Osteocyte (in vitro differentiated cells): ENCODE measurements at regions not wholly inside any gene's neighbourhood (a gene's known extent, or its start where the extent isn't known, plus 50 kb on each side); places are given as distances from the start of the nearest gene placed in this dataset.
A peak's percentile ranks its signal among the peaks of the same experiment; 100 is the strongest.

Source experiments
- DNase-seq: peaks from one replicate; pipeline ENCODE4 v3.0.0; 2021; ENCODE audit warnings: mixed read lengths; ENCODE audit not compliant: unreplicated experiment; ENCODE audit errors: extremely low spot score
- H3K27ac Mint-ChIP-seq: one replicate; pipeline ENCODE4 v1.8.0; 2021; ENCODE audit warnings: mild to moderate bottlenecking, mixed read lengths; ENCODE audit not compliant: unreplicated experiment
- H3K27me3 Mint-ChIP-seq: one replicate; pipeline ENCODE4 v1.8.0; 2021; ENCODE audit warnings: mixed read lengths; ENCODE audit not compliant: unreplicated experiment
- H3K36me3 Mint-ChIP-seq: one replicate; pipeline ENCODE4 v1.8.0; 2021; ENCODE audit warnings: mixed read lengths; ENCODE audit not compliant: unreplicated experiment
- H3K4me1 Mint-ChIP-seq: one replicate; pipeline ENCODE4 v1.8.0; 2021; ENCODE audit warnings: mixed read lengths; ENCODE audit not compliant: unreplicated experiment
- H3K4me3 Mint-ChIP-seq: one replicate; pipeline ENCODE4 v1.8.0; 2021; ENCODE audit warnings: mild to moderate bottlenecking, moderate library complexity, mixed read lengths; ENCODE audit not compliant: unreplicated experiment
- H3K9me3 Mint-ChIP-seq: one replicate; pipeline ENCODE4 v1.8.0; 2021; ENCODE audit warnings: mixed read lengths; ENCODE audit not compliant: unreplicated experiment
- CTCF ChIP-seq: fragments of 200-600 bp; sonication (generic); IDR thresholded peaks from 2 replicates; pipeline ENCODE4 v1.5.0; 2021; ENCODE audit warnings: antibody characterized with exemption, mild to moderate bottlenecking, moderate library complexity

- no peak for DNase-seq
- TF ChIP-seq CTCF, result no peak
- no peak overlapping the region for H3K27ac Mint-ChIP-seq
- H3K4me3 Mint-ChIP-seq, result no peak overlapping the region
- H3K27me3 Mint-ChIP-seq, result peaks cover 2% of the 10 kb centered on the region
- no peaks in the 10 kb centered on the region for H3K9me3 Mint-ChIP-seq
- no peaks in the 10 kb centered on the region for H3K36me3 Mint-ChIP-seq
- H3K4me1 Mint-ChIP-seq, result peaks cover 4% of the 10 kb centered on the region
Observed at GRCh38 chr7:132899-133298, 59.5 kb upstream of the FAM20C start.

GRCh38 chr7:133470-133869 is 58.9 kb upstream of the FAM20C start:
- Mint-ChIP-seq H3K27me3 (peaks cover 2% of the 10 kb centered on the region), H3K9me3 (no peaks in the 10 kb centered on the region), H3K4me1 (peaks cover 4% of the 10 kb centered on the region), H3K4me3 (no peak overlapping the region), H3K36me3 (no peaks in the 10 kb centered on the region), H3K27ac (no peak overlapping the region)
- no peak for TF ChIP-seq CTCF
- peak; percentile 57 for DNase-seq

GRCh38 chr7:134029-134428 is 58.3 kb upstream of the FAM20C start:
- no peaks in the 10 kb centered on the region for H3K36me3 Mint-ChIP-seq
- peaks cover 4% of the 10 kb centered on the region for H3K4me1 Mint-ChIP-seq
- no peak overlapping the region for H3K4me3 Mint-ChIP-seq
- H3K9me3 Mint-ChIP-seq, result no peaks in the 10 kb centered on the region
- no peak for DNase-seq
- no peak for TF ChIP-seq CTCF
- peaks cover 2% of the 10 kb centered on the region for H3K27me3 Mint-ChIP-seq
- H3K27ac Mint-ChIP-seq, result no peak overlapping the region

GRCh38 chr7:134561-135256 is 57.7 kb upstream of the FAM20C start:
- H3K27ac Mint-ChIP-seq, result no peak overlapping the region
- peaks cover 2% of the 10 kb centered on the region for H3K27me3 Mint-ChIP-seq
- peak; percentile 67 for DNase-seq
- no peaks in the 10 kb centered on the region for H3K9me3 Mint-ChIP-seq
- no peak for TF ChIP-seq CTCF
- H3K4me3 Mint-ChIP-seq, result no peak overlapping the region
- peaks cover 1% of the 10 kb centered on the region for H3K4me1 Mint-ChIP-seq
- no peaks in the 10 kb centered on the region for H3K36me3 Mint-ChIP-seq

- Mint-ChIP-seq H3K4me3 (no peak overlapping the region), H3K27ac (no peak overlapping the region), H3K4me1 (no peaks in the 10 kb centered on the region), H3K9me3 (no peaks in the 10 kb centered on the region), H3K36me3 (no peaks in the 10 kb centered on the region), H3K27me3 (peaks cover 2% of the 10 kb centered on the region)
- DNase-seq, result peak; percentile 76
- no peak for TF ChIP-seq CTCF
Observed at GRCh38 chr7:135257-135653, 57.1 kb upstream of the FAM20C start.
